B cell (primary cell): ENCODE measurements at regions not wholly inside any gene's neighbourhood (a gene's known extent, or its start where the extent isn't known, plus 50 kb on each side); places are given as distances from the start of the nearest gene placed in this dataset.

Experiments used
- ATAC-seq: fragments of 200-7000 bp; cut with Tn5 transposase; one replicate; pipeline ENCODE4 v1.10.0; 2021; ENCODE audit warnings: low read depth, mild to moderate bottlenecking, moderate number of reproducible peaks, moderate library complexity
- CTCF ChIA-PET: fragments of 350-600 bp; sonication (Branson Sonifier 250); formaldehyde crosslinking; loops from one replicate; lab custom pipeline; 2021; ENCODE audit warnings: antibody characterized with exemption, inconsistent platforms; lab: Charles Lee
- POLR2A ChIA-PET: fragments of 350-600 bp; sonication (Branson Sonifier 250); formaldehyde crosslinking; loops from one replicate; lab custom pipeline; 2021; ENCODE audit warnings: antibody characterized with exemption; lab: Charles Lee
- DNase-seq: peaks from one replicate; pipeline ENCODE4 v3.0.0; 2013
- H2AFZ ChIP-seq: 2 replicates; pipeline ENCODE4 v1.6.1; 2012; ENCODE audit warnings: mild to moderate bottlenecking, low read depth, low read length; ENCODE audit not compliant: insufficient read depth, poor library complexity, severe bottlenecking
- H3K27ac ChIP-seq, 2 donors: 1 replicate in 1 of 2; 2 replicates in 1 of 2; pipeline ENCODE4 v1.5.1; 2012 to 2013; ENCODE audit warnings: low read length in 2 of 2, mild to moderate bottlenecking in 2 of 2, moderate library complexity in 1 of 2
- H3K27me3 ChIP-seq, 4 experiments: fragments of 200-600 bp in 1 of 4; sonication (generic) in 1 of 4; replicated peaks in 1 of 4; 1 replicate in 2 of 4; 2 replicates in 2 of 4; pipeline versions ENCODE4 v1.6.1 to v1.7.0; 2013 to 2016; ENCODE audit warnings: low read length in 3 of 4, mild to moderate bottlenecking in 2 of 4, mixed read lengths in 1 of 4, moderate library complexity in 1 of 4; ENCODE audit not compliant: insufficient read depth in 4 of 4, control insufficient read depth in 3 of 4; ENCODE audit errors: control extremely low read depth in 1 of 4
- H3K36me3 ChIP-seq, 2 experiments: replicated peaks in 1 of 2; 1 replicate in 1 of 2; 2 replicates in 1 of 2; pipeline versions ENCODE4 v1.6.1 to v1.7.1; 2013; ENCODE audit warnings: low read length in 1 of 2; ENCODE audit not compliant: insufficient read depth in 2 of 2, control insufficient read depth in 1 of 2; ENCODE audit errors: control extremely low read depth in 1 of 2, extremely low read depth in 1 of 2
- H3K4me1 ChIP-seq, 2 donors: fragments of 200-600 bp in 1 of 2; sonication (generic) in 1 of 2; 1 replicate in 1 of 2; 2 replicates in 1 of 2; pipeline versions ENCODE4 v1.5.1 to v1.6.1; 2013 to 2017; ENCODE audit warnings: low read length in 2 of 2; ENCODE audit not compliant: control insufficient read depth in 2 of 2, insufficient read depth in 2 of 2
- H3K4me2 ChIP-seq: replicated peaks from 2 replicates; pipeline ENCODE3; 2012; ENCODE audit warnings: mild to moderate bottlenecking, low read depth, low read length; ENCODE audit not compliant: poor library complexity, severe bottlenecking
- H3K4me3 ChIP-seq, 5 experiments: fragments of 200-600 bp in 1 of 5; sonication (generic) in 1 of 5; 1 replicate in 3 of 5; 2 replicates in 2 of 5; pipeline versions ENCODE4 v1.5.1 to v1.7.0; 2011 to 2016; ENCODE audit warnings: low read length in 4 of 5, mild to moderate bottlenecking in 4 of 5, low read depth in 2 of 5, control low read depth in 1 of 5, moderate library complexity in 1 of 5; ENCODE audit not compliant: insufficient read depth in 1 of 5; ENCODE audit errors: control extremely low read depth in 1 of 5, extremely low read depth in 1 of 5
- H3K79me2 ChIP-seq: fragments of 200-600 bp; sonication (generic); one replicate; pipeline ENCODE4 v1.6.0; 2016; ENCODE audit warnings: low read length; ENCODE audit not compliant: control insufficient read depth, insufficient read depth
- H3K9ac ChIP-seq: fragments of 200-600 bp; sonication (generic); 2 replicates; pipeline ENCODE4 v1.6.1; 2017; ENCODE audit warnings: mild to moderate bottlenecking, low read length, moderate library complexity
- H3K9me3 ChIP-seq, 3 donors: one replicate each; pipeline versions ENCODE4 v1.6.1 to v1.7.1; 2013; ENCODE audit warnings: low read length in 2 of 3; ENCODE audit not compliant: control insufficient read depth in 2 of 3, insufficient read depth in 1 of 3; ENCODE audit errors: control extremely low read depth in 1 of 3
- H4K20me1 ChIP-seq: 2 replicates; pipeline ENCODE4 v1.6.0; 2012; ENCODE audit warnings: mild to moderate bottlenecking, low read length; ENCODE audit not compliant: insufficient read depth, control insufficient read depth, poor library complexity, severe bottlenecking
- H3K27ac Mint-ChIP-seq: one replicate; pipeline ENCODE4 v1.8.0; 2021; ENCODE audit warnings: mixed read lengths
- H3K27me3 Mint-ChIP-seq: one replicate; pipeline ENCODE4 v1.8.0; 2021; ENCODE audit warnings: mixed read lengths
- H3K4me1 Mint-ChIP-seq: one replicate; pipeline ENCODE4 v1.8.0; 2021; ENCODE audit warnings: mixed read lengths
- H3K4me3 Mint-ChIP-seq: one replicate; pipeline ENCODE4 v1.8.0; 2021; ENCODE audit warnings: mixed read lengths
- H3K9me3 Mint-ChIP-seq: one replicate; pipeline ENCODE4 v1.8.0; 2022; ENCODE audit warnings: mixed read lengths; ENCODE audit not compliant: insufficient read depth
- CTCF ChIP-seq: fragments of 200-600 bp; IDR thresholded peaks from one replicate; pipeline ENCODE4 v1.8.0; 2022; ENCODE audit warnings: antibody characterized with exemption, mild to moderate bottlenecking
- EZH2 ChIP-seq: IDR thresholded peaks from 2 replicates; pipeline ENCODE4 v1.6.1; 2012; ENCODE audit warnings: borderline replicate concordance, low read depth, mild to moderate bottlenecking, moderate library complexity, low read length; ENCODE audit not compliant: insufficient read depth, poor library complexity, severe bottlenecking
- WGBS: methylation state at CpG from one replicate; pipeline ENCODE4 v1.1.5; 2013; ENCODE audit warnings: missing lambda C conversion rate; ENCODE audit not compliant: insufficient coverage; 5-methylcytosine and 5-hydroxymethylcytosine counted together
- intact Hi-C: fragments of 100-400 bp; cut with micrococcal nuclease; formaldehyde crosslinking; loops from one replicate; pipeline ENCODE4 v1.10.0; 2022

- Histone ChIP-seq H3K27ac (no peak overlapping the region), H3K27me3 (no peaks in the 10 kb centered on the region), H3K36me3 (no peaks in the 10 kb centered on the region), H3K4me2 (no peak overlapping the region), H3K4me3 (no peak overlapping the region), H3K4me1 (no peaks in the 10 kb centered on the region), H4K20me1 (no peaks in the 10 kb centered on the region), H3K9ac (no peak overlapping the region), H3K9me3 (no peaks in the 10 kb centered on the region), H3K79me2 (no peaks in the 10 kb centered on the region), H2AFZ (no peak overlapping the region)
- 97% methylated on average over 2 of the region's 4 CpGs for WGBS
- no peak overlapping the region for H3K27ac Mint-ChIP-seq
- CTCF ChIA-PET, result no interaction called here
- no peak overlapping the region for H3K4me3 Mint-ChIP-seq
- POLR2A ChIA-PET, result no interaction called here
- TF ChIP-seq CTCF, result no peak
- TF ChIP-seq EZH2, result no peak
- no peaks in the 10 kb centered on the region for H3K27me3 Mint-ChIP-seq
- no peaks in the 10 kb centered on the region for H3K4me1 Mint-ChIP-seq
- intact Hi-C loops, result no loop called here
- no peak for DNase-seq
- ATAC-seq, result no peak
- peaks cover 7% of the 10 kb centered on the region for H3K9me3 Mint-ChIP-seq
These were observed 140.9 kb upstream of the PMFBP1 start for GRCh38 chr16:72312828-72313227.

GRCh38 chr16:72311426-72311825 is 139.5 kb upstream of the PMFBP1 start:
- Mint-ChIP-seq H3K27ac (no peak overlapping the region), H3K9me3 (peaks cover 7% of the 10 kb centered on the region), H3K4me3 (no peak overlapping the region), H3K4me1 (no peaks in the 10 kb centered on the region), H3K27me3 (no peaks in the 10 kb centered on the region)
- no peaks in the 10 kb centered on the region for H3K79me2 ChIP-seq
- H3K4me3 ChIP-seq, result no peak overlapping the region
- intact Hi-C loops, result no loop called here
- CTCF ChIA-PET, result no interaction called here
- H3K36me3 ChIP-seq, result no peaks in the 10 kb centered on the region
- DNase-seq, result no peak
- H4K20me1 ChIP-seq, result no peaks in the 10 kb centered on the region
- no peaks in the 10 kb centered on the region for H3K27me3 ChIP-seq
- TF ChIP-seq EZH2, result no peak
- TF ChIP-seq CTCF, result no peak
- H3K4me1 ChIP-seq, result no peaks in the 10 kb centered on the region
- no peak overlapping the region for H3K4me2 ChIP-seq
- ATAC-seq, result no peak
- no peak overlapping the region for H3K27ac ChIP-seq
- POLR2A ChIA-PET, result no interaction called here
- no CpG with 5 or more reads among the region's 2 CpGs for WGBS
- no peak overlapping the region for H2AFZ ChIP-seq
- H3K9me3 ChIP-seq, result no peaks in the 10 kb centered on the region
- no peak overlapping the region for H3K9ac ChIP-seq
